ENCODE measurements at regions not wholly inside any gene's neighbourhood (a gene's known extent, or its start where the extent isn't known, plus 50 kb on each side); places are given as distances from the start of the nearest gene placed in this dataset.

GRCh38 chr13:22758245-22758644, 422.5 kb upstream of the SGCG start:
- TF ChIP-seq, protein P1, sequence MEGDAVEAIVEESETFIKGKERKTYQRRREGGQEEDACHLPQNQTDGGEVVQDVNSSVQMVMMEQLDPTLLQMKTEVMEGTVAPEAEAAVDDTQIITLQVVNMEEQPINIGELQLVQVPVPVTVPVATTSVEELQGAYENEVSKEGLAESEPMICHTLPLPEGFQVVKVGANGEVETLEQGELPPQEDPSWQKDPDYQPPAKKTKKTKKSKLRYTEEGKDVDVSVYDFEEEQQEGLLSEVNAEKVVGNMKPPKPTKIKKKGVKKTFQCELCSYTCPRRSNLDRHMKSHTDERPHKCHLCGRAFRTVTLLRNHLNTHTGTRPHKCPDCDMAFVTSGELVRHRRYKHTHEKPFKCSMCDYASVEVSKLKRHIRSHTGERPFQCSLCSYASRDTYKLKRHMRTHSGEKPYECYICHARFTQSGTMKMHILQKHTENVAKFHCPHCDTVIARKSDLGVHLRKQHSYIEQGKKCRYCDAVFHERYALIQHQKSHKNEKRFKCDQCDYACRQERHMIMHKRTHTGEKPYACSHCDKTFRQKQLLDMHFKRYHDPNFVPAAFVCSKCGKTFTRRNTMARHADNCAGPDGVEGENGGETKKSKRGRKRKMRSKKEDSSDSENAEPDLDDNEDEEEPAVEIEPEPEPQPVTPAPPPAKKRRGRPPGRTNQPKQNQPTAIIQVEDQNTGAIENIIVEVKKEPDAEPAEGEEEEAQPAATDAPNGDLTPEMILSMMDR (IDR thresholded peaks at IDR 0.05), result no peak
- no peak for TF ChIP-seq POLR2AphosphoS5 (IDR thresholded peaks at IDR 0.05)
- no peak for TF ChIP-seq EP300 (IDR thresholded peaks at IDR 0.05)
- no peak for TF ChIP-seq POLR2A (IDR thresholded peaks at IDR 0.05)
